GM18909 (cell line): ENCODE measurements at regions not wholly inside any gene's neighbourhood (a gene's known extent, or its start where the extent isn't known, plus 50 kb on each side); places are given as distances from the start of the nearest gene placed in this dataset.
"Not testable (repeated sequence)": the region's sequence is repeated elsewhere in the genome, so short reads cannot be mapped to it uniquely, and the experiment has no call there.

ENCODE experiments used
- ATAC-seq: cut with Tn5 transposase; IDR thresholded peaks from one replicate; pipeline ENCODE4 v1.9.1; 2021; ENCODE audit warnings: mild to moderate bottlenecking; ENCODE audit not compliant: unreplicated experiment, poor library complexity

DNA sequence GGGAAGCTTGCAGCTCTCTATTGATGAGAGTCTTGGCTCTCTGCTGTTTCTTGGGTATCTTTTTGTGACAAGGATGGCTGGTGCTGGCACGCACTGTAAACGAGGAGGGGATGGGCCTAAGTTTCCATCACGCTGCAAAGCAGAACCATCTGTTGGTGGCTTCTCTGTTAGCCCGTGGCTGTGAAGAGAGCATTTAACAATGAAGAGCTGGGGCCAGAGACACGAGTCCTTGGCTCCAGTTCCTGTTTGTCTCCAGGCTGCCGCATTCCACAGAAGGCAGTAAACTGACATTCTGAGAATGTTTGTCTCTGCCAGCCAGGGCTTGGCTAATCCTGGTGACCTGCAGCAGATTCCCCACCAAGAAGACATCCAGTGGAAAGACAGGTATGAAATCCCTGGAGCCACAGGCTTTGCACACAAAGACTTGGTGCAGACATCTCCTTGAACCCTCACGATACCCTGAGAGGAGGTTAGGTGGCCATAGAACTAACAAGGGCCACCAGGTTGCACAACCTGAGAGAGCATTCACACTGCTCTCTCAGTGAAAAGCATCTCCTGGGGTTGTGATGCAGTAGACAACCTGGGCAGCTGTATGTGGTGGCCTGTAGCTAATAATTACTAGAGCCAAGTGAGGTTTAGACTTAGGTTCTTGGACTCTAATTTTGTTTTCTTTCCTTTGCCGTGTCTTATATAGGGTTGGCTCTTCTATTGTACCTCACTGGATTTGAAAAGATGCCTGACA, 130.9 kb downstream of the ASB7 start:
- ATAC-seq, result no peak

DNA sequence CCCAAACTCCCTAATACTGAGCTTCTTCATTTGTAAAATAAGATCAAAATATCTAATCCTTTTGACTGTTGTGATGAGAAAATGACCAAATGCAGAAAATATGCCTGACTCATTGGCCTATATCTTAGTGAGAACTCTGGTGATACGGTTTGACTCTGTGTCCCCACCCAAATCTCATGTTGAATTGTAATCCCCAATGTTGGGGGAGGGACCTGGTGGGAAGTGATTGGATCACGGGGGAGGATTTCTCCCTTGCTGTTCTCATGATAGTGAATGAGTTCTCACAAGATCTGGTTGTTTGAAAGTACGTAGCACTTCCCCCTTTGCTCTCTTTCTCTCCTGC, 131.4 kb downstream of the ASB7 start:
- ATAC-seq, result not testable (repeated sequence)

DNA sequence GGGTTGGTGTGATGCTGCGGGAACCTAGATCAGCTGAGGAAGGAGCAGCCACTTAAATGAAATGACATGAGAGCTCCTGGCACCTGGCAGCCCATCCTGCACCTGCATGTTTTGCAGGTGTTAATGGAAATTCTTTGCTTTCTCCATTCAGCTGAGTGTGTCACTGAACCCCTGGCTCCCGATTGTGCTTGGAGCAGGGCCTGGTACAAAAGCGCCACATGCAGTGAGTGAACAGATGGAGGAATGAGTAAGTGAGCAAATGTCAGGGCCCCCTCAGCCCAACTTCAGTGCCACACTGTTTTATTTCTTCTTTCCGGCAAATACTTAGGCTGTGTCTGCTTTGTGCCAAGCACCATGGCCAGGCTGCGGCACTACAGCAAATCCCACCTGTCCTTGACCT, 132.2 kb downstream of the ASB7 start:
- no peak for ATAC-seq

DNA sequence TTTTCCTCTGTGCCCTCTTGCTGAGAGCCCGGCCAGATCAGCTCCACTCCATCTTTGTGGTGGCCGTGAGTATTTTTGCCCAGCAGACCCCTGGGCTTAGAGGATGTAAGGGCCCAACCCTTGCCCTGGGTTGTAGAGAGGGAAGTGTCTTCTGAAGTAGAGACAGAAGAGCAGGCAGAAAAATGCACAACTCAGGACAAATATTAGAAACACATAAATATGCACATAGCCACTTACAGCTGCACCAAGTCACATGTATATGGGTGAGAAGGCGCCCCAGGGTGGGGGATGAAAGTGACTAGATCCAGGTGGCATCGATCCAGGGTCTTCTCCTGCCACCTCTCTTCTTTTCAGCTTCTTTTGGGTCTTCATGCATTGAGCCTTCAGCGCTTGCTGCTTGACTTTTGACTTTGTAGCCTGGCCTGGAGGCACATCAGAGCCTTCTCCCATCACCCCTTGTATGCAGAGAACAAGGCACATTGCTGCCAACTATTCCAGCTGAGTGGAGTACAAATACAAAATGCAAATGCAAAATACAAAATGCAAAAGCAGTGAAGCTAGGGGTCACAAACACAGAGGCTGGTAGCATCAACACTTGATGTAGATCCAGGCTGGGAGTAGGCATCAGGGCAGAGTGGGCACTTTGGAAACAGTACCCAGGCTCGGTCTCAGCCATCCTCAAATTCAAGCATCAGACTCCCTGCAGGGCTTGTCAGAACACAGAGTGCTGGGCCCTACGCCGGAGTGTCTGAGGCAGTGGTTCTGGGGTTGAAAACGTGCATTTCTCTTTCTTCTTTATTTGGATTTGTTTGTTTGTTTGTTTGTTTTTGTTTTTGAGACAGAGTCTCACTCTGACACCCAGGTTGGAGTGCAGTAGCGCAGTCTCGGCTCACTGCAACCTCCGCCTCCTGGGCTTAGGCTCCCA, 133.0 kb downstream of the ASB7 start:
- ATAC-seq, result no peak

DNA sequence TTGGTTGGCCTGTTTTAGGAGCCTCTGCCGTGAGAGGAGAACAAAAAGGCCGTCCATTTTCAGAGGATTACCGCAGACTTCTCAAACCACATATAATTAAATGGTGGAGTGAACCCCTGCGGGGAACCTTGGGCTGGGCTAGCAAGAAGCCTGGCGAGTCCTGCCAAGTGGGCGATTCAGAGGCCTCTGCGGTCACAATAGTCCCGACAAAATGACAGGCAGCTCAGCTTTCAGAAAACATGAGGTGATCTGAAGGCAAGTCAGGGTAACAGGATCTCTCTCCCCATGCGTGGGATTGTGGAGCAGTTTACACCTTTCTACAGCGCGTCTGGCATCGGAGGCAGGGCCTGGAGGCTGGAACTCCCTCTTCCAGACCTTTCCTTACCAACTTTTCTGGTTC, 134.8 kb downstream of the ASB7 start:
- no peak for ATAC-seq

DNA sequence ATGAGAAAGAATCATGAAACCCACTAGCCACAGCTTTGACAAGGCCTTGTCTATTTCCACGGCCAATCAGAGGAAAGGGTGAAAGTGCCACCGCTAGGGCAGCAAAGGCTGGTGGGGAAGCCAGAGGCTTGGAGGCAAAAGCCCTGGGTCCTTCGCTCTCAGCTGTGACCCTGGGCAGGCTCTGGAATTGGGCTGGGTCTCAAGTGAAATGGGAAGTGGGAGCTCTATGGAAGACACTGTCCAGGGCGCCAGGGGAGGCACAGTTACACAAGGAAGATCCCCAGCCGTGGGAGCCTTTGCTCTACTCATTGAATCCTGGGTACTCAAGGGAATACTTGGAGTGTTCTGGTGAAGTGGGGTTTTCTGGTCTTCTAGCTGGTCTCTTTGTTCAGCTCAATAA, 136.2 kb downstream of the ASB7 start:
- no peak for ATAC-seq

DNA sequence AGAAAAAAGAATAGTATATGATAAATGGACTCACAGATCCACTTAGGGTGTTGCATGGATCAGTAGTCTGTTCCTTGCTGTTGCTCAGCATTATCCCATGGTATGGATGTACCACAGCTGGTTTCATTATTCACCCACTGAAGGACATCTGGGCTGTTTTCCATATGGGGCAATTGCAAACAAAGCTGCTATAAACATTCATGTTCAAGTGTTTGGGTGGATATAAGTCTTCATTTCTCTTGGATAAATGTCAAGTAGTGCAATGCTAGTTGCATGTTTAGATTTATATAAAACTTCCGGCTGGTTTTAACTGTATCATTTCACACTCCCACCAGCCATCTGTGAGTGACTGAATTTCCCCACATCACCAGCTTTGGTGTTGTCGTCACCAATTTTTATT, 137.7 kb downstream of the ASB7 start:
- no peak for ATAC-seq

DNA sequence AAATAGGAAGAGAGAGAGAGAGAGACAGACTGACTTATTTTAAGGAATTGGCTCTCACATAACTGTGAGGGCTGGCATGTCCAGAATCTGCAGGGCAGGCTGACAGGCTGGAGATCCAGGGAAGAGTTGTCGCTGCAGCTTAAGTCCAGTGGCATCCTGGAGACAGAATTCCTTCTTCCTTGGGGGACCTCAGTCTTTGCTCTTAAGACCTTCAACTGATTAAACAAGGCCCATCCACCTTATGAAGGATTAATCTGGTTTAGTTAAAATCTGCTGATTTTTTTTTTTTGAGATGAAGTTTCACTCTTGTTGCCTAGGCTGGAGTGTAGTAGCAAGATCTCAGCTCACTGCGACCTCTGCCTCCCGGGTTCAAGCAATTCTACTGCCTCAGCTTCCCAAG, 128.0 kb upstream of the ALDH1A3 start:
- no peak for ATAC-seq

DNA sequence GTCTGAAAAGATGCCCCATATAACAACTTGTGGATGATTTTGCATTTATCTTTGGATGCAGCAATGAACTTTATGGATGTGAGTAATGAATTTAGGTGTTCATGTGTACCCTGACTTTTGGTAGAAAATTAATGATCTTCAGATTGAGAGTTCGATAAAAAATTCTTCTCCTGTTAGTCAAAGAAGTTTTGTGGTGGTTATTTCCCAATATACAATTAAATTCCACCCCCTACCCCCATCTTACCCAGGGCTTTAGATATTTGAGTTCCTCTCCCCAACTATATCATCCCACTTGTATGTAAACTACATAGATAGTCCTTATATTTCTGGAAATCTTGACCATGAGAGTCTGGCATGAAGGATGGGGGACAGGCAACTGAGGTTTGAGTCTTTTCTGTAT, 126.1 kb upstream of the ALDH1A3 start:
- no peak for ATAC-seq

DNA sequence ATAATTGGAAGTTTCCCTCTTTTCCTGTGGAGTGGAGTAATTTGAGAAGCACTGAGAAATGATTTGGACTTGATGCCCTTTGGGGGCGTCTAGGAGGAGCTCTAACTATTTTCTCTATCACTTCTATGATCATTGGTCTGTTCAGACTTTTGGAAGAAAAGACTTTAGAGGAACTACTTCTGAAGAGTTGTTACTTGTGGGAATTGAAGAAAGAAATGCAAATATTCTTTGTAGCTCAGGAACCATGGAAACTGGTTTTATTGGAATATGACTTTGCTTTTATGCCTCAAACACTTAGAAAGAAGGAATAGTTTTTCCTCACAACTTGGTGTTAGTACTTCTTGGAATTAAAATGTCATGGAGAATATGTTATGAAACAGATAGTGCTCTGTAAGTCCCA, 122.0 kb upstream of the ALDH1A3 start:
- no peak for ATAC-seq

DNA sequence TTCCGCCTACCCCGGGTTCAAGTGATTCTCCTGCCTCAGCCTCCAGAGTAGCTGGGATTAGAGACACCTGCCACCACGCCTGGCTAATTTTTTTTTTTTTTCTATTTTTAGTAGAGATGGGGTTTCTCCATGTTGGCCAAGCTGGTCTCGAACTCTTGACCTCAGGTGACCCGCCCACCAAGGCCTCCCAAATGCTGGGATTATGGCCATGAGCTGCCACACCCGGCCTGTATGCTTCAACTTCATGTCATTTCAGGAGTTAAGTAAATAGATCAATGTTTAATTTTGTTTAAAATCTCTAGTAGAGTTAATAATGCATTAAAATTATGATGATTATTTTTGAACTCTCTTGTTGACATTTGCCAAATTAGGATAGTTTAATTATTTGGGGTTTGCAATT, 121.1 kb upstream of the ALDH1A3 start:
- ATAC-seq, result no peak

DNA sequence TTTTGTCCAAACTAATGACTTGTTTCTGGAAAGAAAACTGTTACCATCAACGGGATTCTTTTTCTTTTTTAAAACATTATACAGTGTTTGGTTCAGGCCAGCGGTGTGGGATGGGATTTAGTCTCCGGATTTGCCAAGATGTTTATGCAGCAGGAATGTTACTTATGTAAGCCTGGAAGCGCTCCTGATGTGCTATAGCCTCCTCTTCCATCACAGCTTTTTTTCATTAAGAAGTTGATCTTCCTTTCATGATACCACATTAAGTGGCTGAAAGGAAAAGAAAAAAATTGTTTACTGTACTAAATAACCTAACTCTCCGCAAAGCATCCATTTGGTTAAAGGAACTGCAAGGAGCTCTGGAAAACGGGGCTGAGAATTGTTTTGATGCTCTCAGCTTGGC, 120.5 kb upstream of the ALDH1A3 start:
- ATAC-seq, result no peak

DNA sequence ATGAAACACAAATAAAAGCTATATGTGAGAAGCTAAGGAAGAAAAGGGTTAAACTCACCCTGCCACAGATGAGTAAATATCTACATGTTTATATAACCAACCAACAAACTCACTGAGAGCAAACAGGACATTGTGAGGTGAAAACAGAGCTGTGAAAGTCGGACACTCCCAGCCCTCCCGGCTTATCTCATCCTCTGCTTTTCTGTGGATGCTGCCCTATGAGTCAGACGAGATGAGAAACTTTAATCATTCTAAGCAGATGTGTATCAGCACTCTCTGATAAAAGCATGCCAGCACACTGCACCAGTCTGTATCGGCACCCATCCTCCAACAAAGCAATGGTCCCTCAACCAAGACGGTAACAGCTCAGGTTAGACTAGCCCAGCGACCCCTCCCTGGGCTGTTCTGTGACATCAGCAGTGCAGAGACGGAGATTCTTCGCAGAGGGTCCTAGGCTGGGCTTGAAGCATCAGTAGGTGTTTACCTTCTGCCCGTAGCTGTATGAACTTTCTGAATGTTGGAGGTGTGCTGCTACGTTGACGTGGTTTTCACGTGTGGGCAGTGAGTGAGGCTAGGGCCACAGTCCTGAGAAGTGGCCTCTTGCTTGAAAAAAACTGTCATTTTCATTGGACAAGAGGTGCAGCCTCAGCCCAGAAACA, 119.8 kb upstream of the ALDH1A3 start:
- ATAC-seq, result no peak

DNA sequence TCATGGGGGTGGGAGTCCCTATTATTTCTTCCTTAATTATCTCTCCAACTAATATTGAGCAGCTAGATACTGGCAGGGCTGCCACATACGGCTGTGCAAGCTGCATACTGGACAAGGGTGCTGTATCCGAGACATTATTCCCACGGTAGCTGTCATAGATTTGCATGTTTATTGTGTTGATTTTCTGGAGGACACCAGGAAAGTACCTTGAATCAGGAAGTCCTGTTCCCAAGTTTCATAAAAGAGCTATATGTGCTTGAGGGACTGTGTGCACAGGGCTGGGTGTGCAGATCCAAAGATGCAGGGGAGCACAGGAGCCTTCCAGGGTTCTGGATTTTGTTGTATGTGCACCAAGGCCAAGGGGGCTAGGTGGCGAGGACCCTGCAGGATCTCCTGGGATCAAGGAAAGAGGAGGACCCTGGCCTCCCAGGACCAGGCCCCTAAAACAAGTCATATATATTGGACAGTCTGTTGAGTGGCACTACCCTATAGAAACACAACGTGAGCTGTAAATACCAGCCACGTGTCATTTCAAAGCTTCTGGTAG, 119.2 kb upstream of the ALDH1A3 start:
- ATAC-seq, result no peak

DNA sequence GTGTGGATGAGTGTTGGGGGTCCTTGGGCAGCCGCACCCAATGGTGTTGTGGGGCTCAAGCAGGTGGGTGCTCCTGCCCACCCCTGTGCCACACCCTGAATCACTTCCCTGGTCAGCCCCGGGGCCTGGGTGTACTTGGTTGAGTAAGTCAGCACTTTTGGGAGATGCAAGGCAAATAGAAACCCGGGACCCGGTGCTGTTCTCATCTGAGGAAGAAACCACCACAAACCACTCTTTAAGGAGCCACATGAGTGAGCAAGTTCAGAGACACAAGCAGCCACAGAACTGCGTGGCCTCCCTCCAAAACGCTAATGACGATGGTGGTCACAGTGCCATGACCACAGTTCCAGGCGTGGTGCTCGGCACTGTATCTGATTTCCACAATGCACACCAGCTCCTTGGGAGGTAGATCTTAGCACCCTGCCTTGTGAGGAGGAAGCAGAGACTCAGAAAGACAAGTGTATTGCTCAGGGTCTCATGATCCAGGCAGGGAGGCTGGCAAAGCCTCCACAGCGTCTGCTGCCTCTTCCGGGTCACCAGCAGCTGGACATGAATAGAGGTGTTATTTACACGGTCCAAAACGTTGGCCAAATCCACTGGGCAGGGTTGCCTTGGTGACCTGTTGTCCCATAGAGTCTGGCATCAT, 118.2 kb upstream of the ALDH1A3 start:
- no peak for ATAC-seq

DNA sequence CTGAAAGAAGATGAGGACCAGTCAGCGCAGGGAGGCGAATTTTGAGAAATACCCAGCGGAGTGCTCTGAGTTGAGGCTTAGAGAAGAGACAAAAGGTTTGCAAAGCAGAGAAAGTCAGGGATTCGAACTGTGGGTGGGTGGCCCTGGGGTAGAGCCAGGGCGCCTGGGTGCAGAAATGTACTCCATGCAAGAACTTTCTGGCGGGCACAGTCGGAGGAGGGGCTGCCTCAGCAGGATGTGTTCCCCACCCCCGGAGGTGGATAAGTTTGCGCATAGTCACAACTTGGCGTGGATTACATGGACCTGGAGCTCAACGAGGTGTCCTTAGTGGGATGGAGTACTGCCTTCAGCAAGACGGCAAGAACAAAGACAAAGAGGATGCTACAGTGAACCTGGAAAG, 117.3 kb upstream of the ALDH1A3 start:
- ATAC-seq, result no peak

DNA sequence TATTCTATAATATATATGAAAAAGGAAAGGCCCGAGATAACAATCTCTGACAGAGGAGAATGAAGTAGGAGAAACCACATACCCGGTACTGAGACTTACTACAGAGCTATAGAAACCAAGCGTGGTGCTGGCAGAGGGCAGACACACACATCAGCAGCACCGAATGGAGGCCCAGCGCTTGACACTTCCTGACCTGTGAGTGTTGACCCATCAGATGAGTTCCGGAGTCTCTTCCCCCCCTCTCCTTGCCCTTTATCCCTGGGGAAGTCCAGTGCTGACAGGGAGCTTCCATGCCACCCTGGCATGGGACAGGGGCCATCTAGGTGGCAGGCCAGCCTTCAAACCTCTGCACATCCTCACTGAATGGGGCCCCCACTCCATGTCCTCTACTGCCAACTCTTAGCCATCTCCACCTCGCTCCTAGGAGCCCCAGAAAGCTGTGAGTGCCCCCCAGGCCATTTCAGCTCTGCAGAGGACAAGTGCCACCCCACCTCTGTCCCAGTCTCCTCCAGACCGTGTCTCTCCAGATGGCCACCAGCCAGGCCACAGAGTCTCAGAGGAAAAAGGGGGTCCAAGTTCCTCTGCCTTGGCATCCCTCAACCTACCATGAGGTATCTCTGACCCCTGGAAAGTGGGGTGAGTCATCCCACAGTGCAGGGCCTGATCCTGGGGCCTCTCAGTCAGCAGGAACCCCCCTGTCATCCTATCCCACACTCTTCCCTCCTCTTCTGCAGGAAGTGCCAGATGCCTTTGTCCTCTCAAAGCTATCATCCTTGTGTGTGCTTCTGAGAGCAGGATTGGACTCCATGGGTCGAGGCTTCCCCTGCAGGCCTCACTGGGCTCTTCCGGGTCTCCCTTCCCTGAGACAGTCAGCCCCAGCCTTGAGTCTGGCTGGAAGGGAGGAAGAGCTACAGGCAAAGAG, 116.5 kb upstream of the ALDH1A3 start:
- ATAC-seq, result no peak

DNA sequence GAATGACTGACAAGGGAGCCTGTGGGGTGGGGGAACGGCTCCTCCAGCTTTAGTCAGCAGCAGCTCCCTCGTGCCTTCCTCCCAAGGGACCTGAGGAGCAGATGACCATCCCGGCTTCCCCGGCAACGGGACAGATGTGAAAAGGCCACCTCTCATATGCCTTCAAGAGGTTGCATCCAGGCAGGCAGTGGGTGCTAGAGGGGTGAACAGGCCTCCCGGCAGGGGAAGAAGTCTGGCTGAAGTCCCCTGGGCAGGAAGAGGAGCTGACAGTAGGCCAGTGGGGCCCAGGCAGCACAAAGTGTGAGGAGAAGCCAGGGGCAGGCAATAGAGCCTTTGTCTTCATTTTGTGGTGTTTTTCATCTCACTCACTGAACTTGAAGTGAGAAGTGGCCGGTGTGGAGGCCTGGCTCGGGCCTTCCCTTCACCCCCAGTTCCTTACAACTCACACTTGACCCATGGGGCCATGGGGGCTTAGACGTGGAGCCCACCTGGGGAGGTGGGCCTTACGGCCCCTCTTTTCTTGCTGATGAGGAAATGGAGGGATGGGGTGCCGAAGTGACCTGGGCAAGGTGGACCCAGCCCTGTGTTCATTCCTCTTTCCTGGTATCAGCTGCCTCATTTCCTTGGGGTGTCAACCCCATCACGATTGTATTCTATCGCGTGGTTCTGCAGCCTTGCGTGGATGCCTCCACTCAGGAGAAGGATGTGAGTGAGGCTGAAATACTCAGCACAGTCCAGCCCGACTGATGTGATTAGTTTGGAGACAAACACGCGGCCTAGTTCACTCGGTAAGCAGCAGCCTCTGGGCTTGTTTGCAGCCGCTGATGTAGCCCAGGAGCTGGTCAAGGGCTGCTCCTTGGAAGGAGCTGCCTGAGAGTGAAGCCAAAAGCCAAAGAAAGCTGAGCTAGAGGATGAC, 115.5 kb upstream of the ALDH1A3 start:
- no peak for ATAC-seq
